ENCODE measurements at regions not wholly inside any gene's neighbourhood (a gene's known extent, or its start where the extent isn't known, plus 50 kb on each side); places are given as distances from the start of the nearest gene placed in this dataset.
A peak's percentile ranks its signal among the peaks of the same experiment; 100 is the strongest.

- Mint-ChIP-seq H3K4me3 (no peak overlapping the region), H3K27me3 (ENCODE audit: insufficient read depth, low read depth) (no peaks in the 10 kb centered on the region), H3K9me3 (no peaks in the 10 kb centered on the region), H3K36me3 (no peaks in the 10 kb centered on the region), H3K4me1 (no peaks in the 10 kb centered on the region), H3K27ac (no peak overlapping the region)
- H3K4me3 ChIP-seq, result no peak overlapping the region
- H3K79me2 ChIP-seq (ENCODE audit: low read depth), result no peaks in the 10 kb centered on the region
- H2AFZ ChIP-seq (replicated peaks), result peak overlapping the region; percentile 37
- TF ChIP-seq EZH2 (IDR thresholded peaks at IDR 0.05) (no peak), EZH2phosphoT487 (IDR thresholded peaks at IDR 0.05) (no peak), CTCF (IDR thresholded peaks at IDR 0.05) (no peak)
- no peaks in the 10 kb centered on the region for H3F3A ChIP-seq (ENCODE audit: low read depth)
- no peak for DNase-seq (ENCODE audit: low spot score)
- no peaks in the 10 kb centered on the region for H3K36me3 ChIP-seq
- no peaks in the 10 kb centered on the region for H3K4me1 ChIP-seq
- H4K20me1 ChIP-seq (ENCODE audit: low read depth), result no peaks in the 10 kb centered on the region
- no peak overlapping the region for H3K4me2 ChIP-seq
- H3K9me3 ChIP-seq (ENCODE audit: low read depth), result no peaks in the 10 kb centered on the region
- H3K27me3 ChIP-seq, result no peaks in the 10 kb centered on the region
- no peak overlapping the region for H3K9ac ChIP-seq
- no peak overlapping the region for H3K27ac ChIP-seq
Measured at GRCh38 chr12:59874781-59875180, 279.0 kb downstream of the SLC16A7 start.

GRCh38 chr12:59886131-59886733 lies 290.4 kb downstream of the SLC16A7 start:
- Histone ChIP-seq H3K4me2 (no peak overlapping the region), H3K36me3 (no peaks in the 10 kb centered on the region), H3K4me3 (no peak overlapping the region), H3K9ac (no peak overlapping the region), H4K20me1 (ENCODE audit: low read depth) (no peaks in the 10 kb centered on the region), H3K79me2 (ENCODE audit: low read depth) (no peaks in the 10 kb centered on the region), H3K4me1 (no peaks in the 10 kb centered on the region), H2AFZ (replicated peaks) (no peak overlapping the region), H3K9me3 (ENCODE audit: low read depth) (no peaks in the 10 kb centered on the region), H3K27ac (no peak overlapping the region), H3K27me3 (no peaks in the 10 kb centered on the region), H3F3A (ENCODE audit: low read depth) (no peaks in the 10 kb centered on the region)
- Mint-ChIP-seq H3K36me3 (no peaks in the 10 kb centered on the region), H3K4me3 (no peak overlapping the region), H3K27ac (no peak overlapping the region), H3K27me3 (ENCODE audit: insufficient read depth, low read depth) (no peaks in the 10 kb centered on the region), H3K9me3 (peaks cover 2% of the 10 kb centered on the region), H3K4me1 (no peaks in the 10 kb centered on the region)
- TF ChIP-seq CTCF (IDR thresholded peaks at IDR 0.05) (no peak), EZH2phosphoT487 (IDR thresholded peaks at IDR 0.05) (no peak), EZH2 (IDR thresholded peaks at IDR 0.05) (no peak)
- no peak for DNase-seq (ENCODE audit: low spot score)

- Histone ChIP-seq H3K36me3 (no peaks in the 10 kb centered on the region), H4K20me1 (ENCODE audit: low read depth) (no peaks in the 10 kb centered on the region), H3K4me2 (no peak overlapping the region), H3K9ac (no peak overlapping the region), H3F3A (ENCODE audit: low read depth) (no peaks in the 10 kb centered on the region), H3K4me1 (no peaks in the 10 kb centered on the region), H3K9me3 (ENCODE audit: low read depth) (no peaks in the 10 kb centered on the region), H3K4me3 (no peak overlapping the region), H3K27ac (no peak overlapping the region), H3K79me2 (ENCODE audit: low read depth) (no peaks in the 10 kb centered on the region), H2AFZ (replicated peaks) (no peak overlapping the region), H3K27me3 (no peaks in the 10 kb centered on the region)
- Mint-ChIP-seq H3K27me3 (ENCODE audit: insufficient read depth, low read depth) (no peaks in the 10 kb centered on the region), H3K9me3 (peaks cover 2% of the 10 kb centered on the region), H3K4me1 (no peaks in the 10 kb centered on the region), H3K36me3 (no peaks in the 10 kb centered on the region), H3K4me3 (no peak overlapping the region), H3K27ac (no peak overlapping the region)
- no peak for TF ChIP-seq EZH2 (IDR thresholded peaks at IDR 0.05)
- no peak for DNase-seq (ENCODE audit: low spot score)
Measured at GRCh38 chr12:59887178-59887577, 291.3 kb downstream of the SLC16A7 start.

- no peak for DNase-seq (ENCODE audit: low spot score)
- TF ChIP-seq EZH2phosphoT487 (IDR thresholded peaks at IDR 0.05), result no peak
- Histone ChIP-seq H3K4me2 (no peak overlapping the region), H3K9ac (no peak overlapping the region), H4K20me1 (ENCODE audit: low read depth) (no peaks in the 10 kb centered on the region), H3K4me1 (no peaks in the 10 kb centered on the region), H3K79me2 (ENCODE audit: low read depth) (no peaks in the 10 kb centered on the region), H3K4me3 (no peak overlapping the region), H3K36me3 (no peaks in the 10 kb centered on the region), H3K27me3 (no peaks in the 10 kb centered on the region), H3K27ac (no peak overlapping the region), H2AFZ (replicated peaks) (no peak overlapping the region), H3F3A (ENCODE audit: low read depth) (no peaks in the 10 kb centered on the region), H3K9me3 (ENCODE audit: low read depth) (no peaks in the 10 kb centered on the region)
- no peaks in the 10 kb centered on the region for H3K27me3 Mint-ChIP-seq (ENCODE audit: insufficient read depth, low read depth)
- H3K27ac Mint-ChIP-seq, result no peak overlapping the region
- H3K4me1 Mint-ChIP-seq, result no peaks in the 10 kb centered on the region
- no peaks in the 10 kb centered on the region for H3K36me3 Mint-ChIP-seq
- peaks cover 2% of the 10 kb centered on the region for H3K9me3 Mint-ChIP-seq
- H3K4me3 Mint-ChIP-seq, result no peak overlapping the region
Measured at GRCh38 chr12:59890896-59891579, 295.2 kb downstream of the SLC16A7 start.
